Limb (tissue), 2 donors: ENCODE measurements at regions not wholly inside any gene's neighbourhood (a gene's known extent, or its start where the extent isn't known, plus 50 kb on each side); places are given as distances from the start of the nearest gene placed in this dataset.

Source experiments
- DNase-seq, 2 donors: peaks; one replicate each; pipeline ENCODE4 v3.0.0-alpha.2; 2016; ENCODE audit errors: extremely low spot score in 2 of 2

DNA sequence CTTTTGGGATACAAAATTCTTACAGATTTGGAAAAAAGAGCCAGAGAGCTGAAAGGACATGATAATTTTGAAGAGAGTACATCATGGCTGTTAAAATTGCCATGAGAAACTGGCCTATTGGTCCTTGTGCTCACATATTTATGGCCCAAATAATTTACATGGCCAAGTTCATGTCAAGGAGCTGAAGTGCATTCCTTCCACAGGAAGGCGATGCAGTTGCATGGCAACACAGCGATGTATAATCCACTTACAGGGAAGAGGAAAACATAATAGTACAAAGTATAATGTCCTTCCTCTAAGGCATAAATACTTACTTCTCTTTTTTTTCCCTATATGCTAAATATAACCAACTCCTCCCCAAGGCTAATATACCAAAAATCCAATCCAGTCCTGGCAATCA lies 914.5 kb upstream of the AGA start:
- DNase-seq = no peak

DNA sequence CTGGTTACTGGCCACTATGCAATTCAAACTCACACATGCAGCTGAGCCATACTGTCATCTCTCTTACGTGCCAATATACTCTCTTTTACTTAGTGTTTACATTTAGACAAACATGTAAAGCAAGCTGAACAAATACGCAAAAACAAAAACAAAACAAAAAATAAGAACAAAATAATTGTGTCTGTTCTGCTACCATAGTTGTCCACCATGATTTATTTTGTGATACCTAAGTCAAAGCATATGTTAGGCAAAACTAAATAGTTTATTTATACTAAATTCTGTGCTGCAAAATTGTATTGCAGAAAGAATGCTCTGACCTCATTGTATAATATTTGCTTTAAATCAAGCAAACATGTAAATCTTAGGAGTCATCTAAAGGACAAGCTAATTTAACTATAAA lies 943.2 kb upstream of the AGA start:
- no peak for DNase-seq

DNA sequence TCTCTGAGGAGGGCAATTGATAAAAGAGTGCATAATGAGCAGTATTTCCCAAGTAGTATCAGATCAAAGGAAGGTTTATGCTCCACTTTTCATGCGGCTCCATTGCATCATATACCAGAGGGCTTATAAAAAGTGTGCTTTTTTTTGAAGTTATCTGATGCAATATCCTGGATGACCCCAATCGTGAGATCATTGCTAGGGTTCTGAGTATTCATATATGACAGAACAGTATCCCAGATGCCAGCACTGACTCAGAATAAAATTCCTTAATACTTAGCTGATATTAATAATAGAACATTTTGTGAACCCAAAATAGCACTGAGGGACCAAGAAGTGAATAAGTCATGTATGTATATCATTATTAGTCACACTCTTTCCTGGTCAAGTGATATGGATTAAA lies 945.5 kb upstream of the AGA start:
- DNase-seq = no peak

DNA sequence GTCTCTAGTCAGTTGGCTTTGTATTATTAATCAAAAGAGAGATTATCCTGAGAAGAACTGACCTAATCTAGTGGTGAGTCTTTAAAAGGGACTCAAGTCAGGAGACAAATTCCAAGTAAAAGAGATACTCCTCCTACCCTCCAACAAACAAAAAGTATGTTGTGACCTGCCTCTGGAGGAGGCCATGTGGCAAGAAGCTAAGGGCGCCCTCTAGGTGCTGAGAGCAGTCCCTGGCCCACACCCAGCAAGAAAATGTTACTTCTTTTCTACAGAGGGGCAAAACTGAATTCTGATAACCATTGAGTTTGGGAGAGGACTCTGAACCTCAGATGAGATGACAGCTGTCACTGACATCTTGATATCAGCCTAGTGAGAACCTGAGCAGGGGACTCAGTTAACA lies 953.6 kb upstream of the AGA start:
- no peak for DNase-seq

DNA sequence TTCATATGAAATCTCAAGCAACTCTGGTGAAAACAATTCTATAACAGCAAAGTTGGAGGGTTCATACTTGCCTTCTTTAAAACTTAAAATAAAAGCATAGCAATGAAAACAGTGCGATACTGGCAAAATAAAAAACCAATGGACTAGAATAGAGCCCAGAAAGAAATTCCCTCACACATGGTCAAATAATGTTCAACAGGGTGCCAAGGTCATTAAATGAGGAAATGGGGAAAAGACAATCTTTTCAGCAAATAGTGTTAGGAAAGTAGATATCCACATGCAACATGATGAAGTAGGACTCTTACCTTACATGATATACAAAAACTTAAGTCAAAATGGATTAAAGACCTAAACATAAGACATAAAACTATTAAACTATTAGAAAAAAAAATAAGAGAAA lies 970.2 kb upstream of the AGA start:
- no peak for DNase-seq

DNA sequence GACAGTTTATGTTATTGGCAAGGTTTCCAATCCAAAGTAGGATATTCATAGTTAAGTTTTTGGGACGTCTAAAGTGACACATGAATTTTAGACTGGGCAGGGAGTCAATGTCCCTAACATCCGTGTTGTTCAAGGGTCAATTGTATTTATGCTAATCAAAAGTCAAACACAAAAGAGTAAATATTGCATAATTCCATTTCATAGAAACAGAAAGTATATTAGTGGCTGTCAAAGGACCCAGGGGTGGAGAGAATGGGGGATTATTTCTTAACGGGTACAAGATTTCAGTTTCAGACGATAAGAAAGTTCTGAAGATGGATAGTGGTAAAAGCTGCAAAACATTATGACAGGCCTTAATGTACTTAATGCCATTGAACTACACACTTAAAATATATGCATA lies 971.8 kb upstream of the AGA start:
- DNase-seq = no peak

DNA sequence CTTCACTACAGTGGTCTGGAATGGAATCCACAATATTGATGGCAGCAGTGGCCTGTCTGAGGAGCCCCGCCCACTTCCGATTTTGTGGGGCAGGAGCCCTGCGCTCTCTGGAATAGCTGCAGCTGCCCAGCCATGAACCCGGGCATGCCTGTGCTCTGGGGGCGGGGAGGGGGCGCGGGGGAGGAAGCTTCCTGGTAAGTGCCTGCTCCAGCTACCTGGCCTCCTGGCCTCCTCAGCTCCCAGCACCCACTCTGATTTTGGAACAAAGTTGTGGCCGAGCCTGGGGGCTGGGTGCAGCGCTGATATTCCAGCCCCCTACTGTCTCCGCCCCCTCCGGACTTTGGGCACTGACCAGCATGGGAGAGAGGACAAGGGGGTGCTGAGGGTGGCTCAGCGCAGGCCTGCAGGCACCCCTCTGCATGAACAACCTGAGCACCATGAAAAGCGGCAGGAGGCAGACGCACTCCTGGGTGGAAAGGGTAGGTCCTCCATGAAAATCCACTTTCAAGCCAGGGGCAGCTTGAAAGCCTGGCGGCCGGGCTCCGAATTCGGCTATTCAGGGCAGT lies 972.7 kb upstream of the AGA start:
- DNase-seq = no peak

DNA sequence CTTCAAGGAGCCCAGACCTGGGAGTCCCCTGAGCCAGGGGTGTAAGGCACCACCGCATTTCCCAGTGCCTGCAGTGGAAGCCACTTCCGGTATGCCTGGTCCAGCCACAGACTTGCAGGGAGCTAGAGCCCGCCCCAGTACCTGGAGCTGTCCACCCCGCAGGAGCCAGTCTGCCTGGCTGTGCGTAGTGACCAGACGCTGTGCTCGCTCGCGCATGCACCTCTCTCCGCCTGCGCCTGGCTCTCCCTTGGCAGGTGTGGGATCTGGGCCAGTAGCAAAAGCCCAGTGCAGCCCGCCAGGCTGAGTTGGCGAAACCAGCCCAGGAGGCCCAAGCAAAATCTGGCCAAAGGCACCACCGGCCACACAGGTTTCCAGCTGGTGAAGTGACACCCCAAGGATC lies 973.7 kb upstream of the AGA start:
- DNase-seq = no peak

DNA sequence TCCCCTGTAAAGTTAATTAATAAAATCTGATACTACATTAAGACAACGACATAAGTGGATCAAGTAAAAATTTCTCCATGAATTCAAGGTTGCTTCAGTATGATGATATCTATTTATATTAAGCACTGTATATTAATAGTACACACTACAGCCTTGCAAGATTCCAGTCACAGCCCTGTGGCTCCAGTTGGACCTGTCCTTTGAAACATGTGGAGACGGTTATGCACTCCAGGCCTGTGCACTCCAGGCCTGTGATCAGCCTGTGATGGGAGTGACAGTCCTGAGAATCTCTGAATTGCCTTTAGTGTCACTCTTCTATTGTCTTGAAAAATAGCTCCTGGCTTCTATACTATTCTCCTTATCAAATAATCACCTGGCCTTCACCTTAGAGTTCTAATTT lies 981.1 kb upstream of the AGA start:
- no peak for DNase-seq

DNA sequence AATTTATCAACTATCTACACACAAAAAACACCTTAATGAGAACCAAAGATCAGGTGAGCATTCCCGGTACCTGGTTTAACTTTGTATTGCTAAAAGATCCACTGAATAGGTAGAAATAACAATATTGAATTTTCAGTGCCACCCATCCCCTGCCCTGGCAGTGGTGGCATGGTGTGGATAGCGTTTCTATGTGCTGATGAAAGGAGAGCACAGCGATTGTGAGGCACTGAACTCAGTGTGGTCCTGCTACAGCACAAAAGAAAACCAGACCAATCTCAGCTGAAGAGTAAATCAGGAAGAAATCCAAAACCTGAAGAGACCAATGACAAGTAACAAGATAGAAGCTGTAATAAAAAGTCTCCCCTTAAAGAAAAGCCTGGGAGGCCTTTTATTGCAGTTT lies 984.6 kb upstream of the AGA start:
- no peak for DNase-seq

DNA sequence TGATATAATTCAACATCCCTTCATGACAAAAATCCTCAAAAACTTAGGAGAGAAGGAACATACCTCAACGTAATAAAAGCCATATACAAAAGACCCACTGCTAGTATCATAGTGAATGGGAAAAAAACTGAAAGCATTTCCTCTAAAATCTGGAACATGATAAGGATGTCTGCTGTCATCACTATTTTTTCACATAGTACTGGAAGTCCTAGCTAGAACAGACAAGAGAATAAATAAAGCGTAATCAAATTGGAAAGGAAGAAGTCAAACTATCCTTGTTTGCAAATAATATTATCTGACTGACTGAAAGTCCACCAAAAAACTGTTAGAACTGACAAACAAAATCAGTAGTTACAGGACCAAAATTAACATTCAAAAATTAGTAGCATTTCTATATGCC lies 985.4 kb upstream of the AGA start:
- no peak for DNase-seq

DNA sequence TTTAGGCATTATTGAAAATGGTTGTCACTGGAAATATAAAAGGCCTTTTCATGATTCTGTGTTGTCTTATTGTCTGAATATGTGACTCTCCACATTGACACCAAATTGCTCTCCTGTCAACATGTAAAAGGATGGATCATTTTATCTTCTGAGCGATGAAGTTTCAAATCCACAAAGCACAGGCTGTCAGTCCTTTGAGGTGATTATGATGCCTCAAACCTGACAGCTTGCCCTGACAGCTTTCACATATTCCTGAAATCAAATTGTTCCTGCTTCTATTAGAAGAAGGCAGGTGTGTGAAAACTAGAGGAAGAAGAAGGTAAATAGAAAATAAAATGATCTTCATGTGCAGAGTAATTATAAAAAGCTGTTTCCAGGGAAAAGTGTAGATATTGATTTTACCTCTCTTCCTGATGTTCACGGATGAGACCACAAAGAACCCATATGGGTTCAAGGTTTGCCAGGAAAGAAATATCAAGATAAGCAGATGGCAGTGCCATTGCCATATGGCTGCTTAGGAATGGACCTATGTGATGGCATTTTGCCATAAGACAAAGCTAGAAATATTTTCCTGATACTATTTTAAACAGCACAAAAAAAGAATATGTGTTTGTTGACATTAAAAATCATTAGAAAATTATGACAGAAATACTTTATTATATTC lies 1006.3 kb upstream of the AGA start:
- DNase-seq = no peak

DNA sequence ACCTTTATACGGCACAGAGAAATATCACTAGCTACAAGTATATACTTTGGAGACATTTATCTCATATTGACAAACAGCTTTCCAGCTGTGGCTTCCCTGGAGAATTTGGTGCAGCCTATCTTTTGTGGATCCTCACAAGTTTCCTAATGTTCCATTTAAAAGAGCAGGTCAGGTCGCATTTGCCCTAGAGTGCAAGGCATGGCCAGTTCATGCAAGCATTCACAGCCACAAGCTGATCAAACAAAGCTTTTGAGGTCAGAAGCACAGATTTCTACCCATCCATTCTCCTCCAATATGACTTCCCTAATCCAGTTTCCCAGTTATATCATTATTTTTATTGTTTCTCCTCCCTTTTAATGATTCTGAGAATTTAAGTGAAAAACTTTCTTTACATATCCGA lies 1008.4 kb upstream of the AGA start:
- no peak for DNase-seq

DNA sequence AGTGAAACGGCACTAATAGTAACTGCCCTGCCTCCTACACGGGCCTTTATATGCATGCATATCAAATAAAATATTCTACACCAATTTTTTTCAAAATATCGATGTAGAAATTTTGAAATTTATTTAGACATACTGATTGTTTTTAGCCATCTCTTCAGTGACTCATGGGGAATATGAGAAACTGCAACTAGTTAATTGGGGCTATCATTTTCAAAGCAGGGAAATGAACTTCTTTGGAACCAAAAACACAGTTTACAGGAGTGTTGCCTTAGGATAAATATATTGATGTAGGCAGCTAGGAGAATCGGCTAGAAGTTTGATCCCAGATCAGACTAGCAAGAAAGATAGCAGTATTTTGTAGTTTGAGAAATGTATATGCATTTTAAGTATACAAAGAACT lies 1010.8 kb upstream of the AGA start:
- no peak for DNase-seq

DNA sequence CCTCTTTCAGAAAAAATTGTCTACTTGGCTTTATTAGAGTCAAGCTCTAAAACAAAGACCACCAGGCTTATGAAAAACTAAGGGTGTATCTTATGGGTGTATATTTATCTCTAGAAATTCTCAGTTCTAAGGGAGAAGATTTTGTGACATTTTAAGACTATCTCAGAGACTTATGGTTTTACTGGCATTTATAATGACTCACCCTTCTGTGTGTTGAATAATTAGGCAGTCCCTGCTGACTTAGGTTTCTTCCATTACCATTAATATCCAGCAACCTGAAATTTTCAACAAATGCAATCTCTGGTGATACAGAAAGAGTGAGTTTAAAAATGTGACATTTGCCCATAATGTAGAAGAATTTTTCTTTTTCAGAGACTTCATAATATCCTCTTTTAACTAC lies 1015.0 kb upstream of the AGA start:
- DNase-seq = no peak

DNA sequence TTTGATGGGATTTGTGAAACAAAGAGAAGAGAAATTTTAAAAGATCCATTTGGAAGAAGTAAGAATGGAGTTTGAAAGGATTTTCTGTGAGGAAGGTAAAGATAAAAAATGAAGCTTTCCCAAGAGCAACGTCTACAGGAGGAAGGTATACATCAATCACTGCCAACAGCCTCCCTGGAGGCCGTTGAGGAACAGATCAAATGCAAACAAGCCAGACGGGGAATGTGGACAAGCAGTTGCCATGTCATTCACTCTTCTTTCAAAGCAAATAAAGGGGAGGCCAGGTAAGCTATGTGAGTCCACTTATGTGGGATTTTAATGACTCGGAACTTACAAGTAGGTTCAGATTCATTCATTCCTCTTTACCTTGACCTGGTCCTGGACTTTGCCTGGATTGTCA lies 1020.5 kb upstream of the AGA start:
- no peak for DNase-seq

DNA sequence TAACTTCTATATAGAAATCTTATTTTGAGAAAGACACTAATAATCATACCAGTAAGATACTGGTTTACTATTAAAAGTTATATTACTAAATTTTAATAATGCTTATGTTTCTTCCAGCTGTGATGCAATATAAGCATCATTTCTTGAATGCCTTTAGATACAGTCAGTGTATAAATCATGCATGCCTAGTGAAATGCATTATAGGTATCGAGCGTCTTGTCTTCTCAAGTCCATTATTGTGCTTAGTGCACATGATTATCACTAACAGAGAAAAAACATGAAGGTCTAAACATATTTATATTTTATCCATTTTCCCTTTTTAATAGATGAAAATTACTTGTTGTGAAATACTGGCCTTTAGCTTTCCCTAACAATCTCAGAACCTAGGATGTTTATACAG lies 1021.5 kb upstream of the AGA start:
- no peak for DNase-seq

DNA sequence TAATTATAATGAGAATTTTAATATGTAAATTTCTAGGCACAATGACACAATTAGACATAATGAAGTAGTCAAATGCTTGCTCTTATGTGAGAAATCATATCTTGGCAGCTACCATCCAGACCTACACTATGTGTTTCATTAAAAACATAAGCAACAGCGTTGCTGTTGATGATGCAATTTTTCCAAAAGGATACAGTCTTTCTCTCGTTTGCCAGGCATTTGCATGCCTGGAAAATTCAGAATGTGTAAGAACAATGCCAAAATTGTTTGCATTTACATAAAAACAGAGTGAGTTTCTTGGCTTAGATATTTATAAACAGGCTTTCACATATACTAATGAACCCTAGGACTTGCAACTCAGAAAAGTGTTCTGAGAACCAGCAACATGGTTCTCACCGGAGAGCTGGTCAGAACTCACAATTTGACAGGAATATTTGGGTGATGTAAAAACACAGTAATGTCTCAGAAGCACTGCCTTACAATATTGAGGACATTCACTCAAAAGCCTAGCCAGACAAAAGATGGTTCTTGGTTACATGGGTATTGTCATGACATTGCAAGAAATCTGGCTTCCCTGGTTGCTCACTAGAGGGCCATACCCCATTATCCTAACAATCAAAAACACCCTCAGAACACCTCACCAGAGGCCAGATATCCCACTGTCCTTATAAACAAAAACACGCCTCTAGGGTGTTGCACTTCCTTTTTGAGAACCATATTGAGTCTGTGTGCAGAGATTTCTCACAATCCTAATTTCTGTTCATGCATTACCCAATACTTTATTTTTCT lies 1029.0 kb upstream of the AGA start:
- no peak for DNase-seq

DNA sequence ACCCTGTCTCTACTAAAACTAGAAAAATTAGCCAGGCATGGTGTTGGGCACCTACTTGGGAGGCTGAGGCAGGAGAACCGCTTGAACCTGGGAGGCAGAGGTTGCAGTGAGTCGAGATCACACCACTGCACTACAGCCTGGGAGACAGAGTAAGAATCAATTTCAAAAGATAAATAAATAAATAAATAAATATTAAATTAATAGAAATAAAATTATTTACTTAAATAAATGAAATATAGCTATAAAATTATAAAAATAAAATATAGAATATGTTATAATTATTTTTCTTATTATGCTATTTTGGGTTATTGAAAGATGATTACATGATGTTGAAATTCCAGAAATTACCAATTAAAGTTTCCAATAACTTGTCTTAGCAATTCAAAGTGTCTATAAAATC lies 1029.8 kb upstream of the AGA start:
- no peak for DNase-seq

DNA sequence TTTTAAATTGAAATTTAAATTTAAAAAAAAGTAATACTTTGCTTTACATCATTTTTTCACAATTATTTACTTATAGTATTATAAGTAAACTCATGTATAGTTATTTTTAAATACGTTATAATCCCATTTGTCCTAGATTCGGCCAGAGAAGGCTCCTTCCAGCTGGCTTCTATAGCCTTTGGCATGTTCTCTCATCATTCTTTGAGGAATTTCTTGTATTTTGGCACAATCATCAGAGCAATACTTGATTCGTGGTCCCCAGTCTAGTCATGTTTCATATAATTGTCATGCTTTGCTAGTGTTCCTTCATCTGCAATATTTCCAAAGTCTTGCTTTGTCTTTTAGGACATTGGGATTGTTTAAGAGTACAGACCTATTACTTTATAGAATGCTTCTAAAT lies 1037.9 kb upstream of the AGA start:
- peak in 1 of 2 donors; percentile 15 for DNase-seq

DNA sequence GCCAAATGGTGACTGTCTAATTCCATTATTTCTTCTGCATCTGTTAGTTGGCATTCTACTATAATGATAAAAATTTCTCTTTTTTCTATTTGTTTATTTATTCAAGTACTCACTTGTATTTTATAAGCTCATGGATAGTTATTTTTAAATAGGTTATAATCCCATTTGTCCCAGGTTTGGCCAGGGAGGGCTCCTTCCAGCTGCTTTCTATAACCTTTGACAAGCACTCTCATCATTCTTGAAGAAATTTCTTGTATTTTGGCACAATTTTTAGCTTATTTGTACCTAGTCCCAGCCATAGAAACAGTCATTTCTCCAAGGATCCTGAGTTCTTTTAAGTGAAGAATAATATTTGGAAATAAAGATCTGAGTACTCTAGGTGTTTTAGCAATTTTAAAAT lies 1038.6 kb upstream of the AGA start:
- DNase-seq = no peak

DNA sequence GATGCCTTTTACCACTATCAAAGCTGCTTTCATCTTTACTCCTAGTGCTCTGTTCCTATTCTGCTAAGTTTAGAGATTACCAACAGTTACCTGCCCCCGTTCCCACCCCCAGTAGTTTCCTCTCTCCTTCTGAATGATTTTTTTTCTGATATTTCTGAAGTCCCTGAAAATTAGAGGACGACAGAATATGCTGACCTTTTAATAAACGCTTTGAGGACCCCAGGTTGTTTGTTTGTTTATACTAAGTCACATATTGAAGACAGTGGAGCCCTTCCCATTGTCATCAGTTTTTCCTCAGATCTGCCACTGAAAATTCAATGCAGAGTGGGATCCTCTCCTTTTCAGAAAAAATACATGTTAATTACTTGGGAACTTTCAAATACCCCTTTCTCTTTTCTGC lies 1039.3 kb upstream of the AGA start:
- no peak for DNase-seq

DNA sequence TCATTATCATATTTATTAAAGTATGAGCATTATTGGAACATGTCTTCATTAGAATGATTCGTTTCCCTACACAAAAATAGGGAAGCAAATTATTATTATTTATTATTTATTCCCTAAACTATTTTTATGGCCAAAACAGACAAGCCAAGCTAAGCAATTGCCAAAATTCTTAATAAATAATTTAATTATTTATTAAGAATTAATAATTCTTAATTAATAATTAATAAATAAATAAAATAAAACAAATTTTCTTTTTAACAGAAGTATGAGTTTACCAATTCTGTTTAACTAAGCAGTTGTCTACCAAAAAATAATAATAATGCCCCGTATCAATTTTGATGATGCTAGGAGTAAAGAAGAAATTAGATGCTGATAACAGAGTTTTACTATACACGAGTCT lies 1080.8 kb upstream of the AGA start:
- no peak for DNase-seq
